Tibial artery (tissue), 4 donors: ENCODE measurements at regions not wholly inside any gene's neighbourhood (a gene's known extent, or its start where the extent isn't known, plus 50 kb on each side); places are given as distances from the start of the nearest gene placed in this dataset.

Source experiments
- DNase-seq, 2 donors: peaks; one replicate each; pipeline ENCODE4 v3.0.0-alpha.2; 2019
- H3K27ac ChIP-seq, 2 donors: fragments of 200-600 bp; sonication (generic) in 1 of 2; 1 replicate in 1 of 2; 2 replicates in 1 of 2; pipeline ENCODE4 v1.5.1; 2018 to 2019; ENCODE audit warnings: mild to moderate bottlenecking in 1 of 2
- H3K27me3 ChIP-seq, 2 donors: fragments of 200-600 bp; sonication (generic) in 1 of 2; one replicate each; pipeline versions ENCODE4 v1.5.1 to v1.6.0; 2016 to 2019
- H3K36me3 ChIP-seq, 3 donors: fragments of 200-600 bp; sonication (generic) in 2 of 3; one replicate each; pipeline ENCODE4 v1.5.1; 2016 to 2019; ENCODE audit warnings: mild to moderate bottlenecking in 2 of 3
- H3K4me1 ChIP-seq, 4 donors: fragments of 200-600 bp; sonication (generic) in 2 of 4; 1 replicate in 3 of 4; 2 replicates in 1 of 4; pipeline ENCODE4 v1.5.1; 2016 to 2019
- H3K4me3 ChIP-seq, 2 donors: fragments of 200-600 bp; sonication (generic) in 1 of 2; 1 replicate in 1 of 2; 2 replicates in 1 of 2; pipeline ENCODE4 v1.5.1; 2018 to 2019; ENCODE audit warnings: mild to moderate bottlenecking in 2 of 2
- H3K9me3 ChIP-seq, 3 donors: fragments of 200-600 bp; sonication (generic) in 1 of 3; one replicate each; pipeline ENCODE4 v1.5.1; 2016 to 2019
- intact Hi-C: fragments of 100-400 bp; cut with DNase I; formaldehyde crosslinking; loops from one replicate; pipeline ENCODE4 v1.15.0; 2023; ENCODE audit warnings: low total_unique reads
- TF ChIP-seq, protein P1 (sequence below), 2 experiments: fragments of 200-600 bp in 1 of 2; fragments of 450-650 bp in 1 of 2; IDR thresholded peaks; one replicate each; pipeline ENCODE4 v1.5.1; 2017 to 2019; ENCODE audit warnings: antibody characterized with exemption in 2 of 2, mild to moderate bottlenecking in 1 of 2, moderate library complexity in 1 of 2

DNA sequence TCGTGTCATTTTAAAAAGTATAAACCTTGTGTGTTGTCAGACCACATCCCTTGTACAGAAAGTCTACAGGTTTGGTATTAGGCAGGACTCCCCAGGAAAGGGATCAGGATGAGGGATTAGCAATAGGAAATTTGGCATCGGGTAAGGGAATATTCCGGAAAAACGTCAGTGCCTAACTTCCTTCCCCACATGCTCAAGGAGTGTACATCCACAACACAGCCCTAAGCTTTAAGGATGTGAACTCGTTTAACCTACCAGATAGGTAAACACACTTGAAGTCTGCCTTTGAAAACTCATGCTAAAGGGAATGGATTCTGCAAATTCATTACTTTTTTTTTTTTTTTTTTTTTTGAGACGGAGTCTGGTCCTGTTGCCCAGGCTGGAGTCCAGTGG lies 194.9 kb downstream of the SKIDA1 start:
- Histone ChIP-seq H3K4me3 (no peak overlapping the region), H3K36me3 (no peaks in the 10 kb centered on the region), H3K4me1 (peaks cover 0 to 23% (median 4%) of the 10 kb centered on the region in 4 donors), H3K27me3 (no peaks in the 10 kb centered on the region), H3K27ac (no peak overlapping the region), H3K9me3 (no peaks in the 10 kb centered on the region)
- TF ChIP-seq, protein P1, sequence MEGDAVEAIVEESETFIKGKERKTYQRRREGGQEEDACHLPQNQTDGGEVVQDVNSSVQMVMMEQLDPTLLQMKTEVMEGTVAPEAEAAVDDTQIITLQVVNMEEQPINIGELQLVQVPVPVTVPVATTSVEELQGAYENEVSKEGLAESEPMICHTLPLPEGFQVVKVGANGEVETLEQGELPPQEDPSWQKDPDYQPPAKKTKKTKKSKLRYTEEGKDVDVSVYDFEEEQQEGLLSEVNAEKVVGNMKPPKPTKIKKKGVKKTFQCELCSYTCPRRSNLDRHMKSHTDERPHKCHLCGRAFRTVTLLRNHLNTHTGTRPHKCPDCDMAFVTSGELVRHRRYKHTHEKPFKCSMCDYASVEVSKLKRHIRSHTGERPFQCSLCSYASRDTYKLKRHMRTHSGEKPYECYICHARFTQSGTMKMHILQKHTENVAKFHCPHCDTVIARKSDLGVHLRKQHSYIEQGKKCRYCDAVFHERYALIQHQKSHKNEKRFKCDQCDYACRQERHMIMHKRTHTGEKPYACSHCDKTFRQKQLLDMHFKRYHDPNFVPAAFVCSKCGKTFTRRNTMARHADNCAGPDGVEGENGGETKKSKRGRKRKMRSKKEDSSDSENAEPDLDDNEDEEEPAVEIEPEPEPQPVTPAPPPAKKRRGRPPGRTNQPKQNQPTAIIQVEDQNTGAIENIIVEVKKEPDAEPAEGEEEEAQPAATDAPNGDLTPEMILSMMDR (IDR thresholded peaks at IDR 0.05), result no peak
- intact Hi-C loops, result no loop called here
- DNase-seq, result no peak

DNA sequence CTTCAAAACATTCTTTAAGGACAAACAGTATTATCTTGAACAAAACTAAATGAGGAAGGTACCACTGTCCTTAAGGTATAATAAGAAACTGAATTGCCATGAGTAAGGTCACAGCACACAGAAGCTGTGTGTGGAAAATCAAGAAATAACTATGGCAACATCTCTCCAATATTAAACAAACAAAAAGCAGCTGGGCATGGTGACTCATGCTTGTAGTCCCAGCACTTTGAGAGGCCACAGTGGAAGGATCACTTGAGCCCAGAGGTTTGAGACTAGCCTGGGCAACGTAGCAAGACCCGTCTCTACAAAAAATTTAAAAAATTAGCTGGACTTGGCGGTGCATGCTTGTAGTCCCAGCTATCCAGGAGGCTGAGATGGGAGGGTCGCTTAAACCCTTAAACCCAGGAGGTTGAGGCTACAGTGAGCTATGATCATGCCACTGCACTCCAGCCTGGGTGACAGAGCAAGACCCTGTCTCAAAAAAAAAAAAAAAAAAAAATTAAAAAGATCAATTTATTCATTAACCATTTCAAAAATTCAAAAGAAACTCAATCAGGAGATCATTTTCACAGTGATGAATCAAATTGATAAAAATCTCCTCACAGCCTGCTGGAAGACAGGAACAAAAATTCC lies 195.4 kb downstream of the SKIDA1 start:
- Histone ChIP-seq H3K4me1 (peaks cover 0 to 17% (median 3%) of the 10 kb centered on the region in 4 donors), H3K27me3 (no peaks in the 10 kb centered on the region), H3K36me3 (no peaks in the 10 kb centered on the region), H3K27ac (no peak overlapping the region), H3K9me3 (no peaks in the 10 kb centered on the region), H3K4me3 (no peak overlapping the region)
- DNase-seq, result peak in 1 of 2 donors; percentile 35
- intact Hi-C loops, result no loop called here
- TF ChIP-seq, protein P1 (IDR thresholded peaks at IDR 0.05), result no peak

DNA sequence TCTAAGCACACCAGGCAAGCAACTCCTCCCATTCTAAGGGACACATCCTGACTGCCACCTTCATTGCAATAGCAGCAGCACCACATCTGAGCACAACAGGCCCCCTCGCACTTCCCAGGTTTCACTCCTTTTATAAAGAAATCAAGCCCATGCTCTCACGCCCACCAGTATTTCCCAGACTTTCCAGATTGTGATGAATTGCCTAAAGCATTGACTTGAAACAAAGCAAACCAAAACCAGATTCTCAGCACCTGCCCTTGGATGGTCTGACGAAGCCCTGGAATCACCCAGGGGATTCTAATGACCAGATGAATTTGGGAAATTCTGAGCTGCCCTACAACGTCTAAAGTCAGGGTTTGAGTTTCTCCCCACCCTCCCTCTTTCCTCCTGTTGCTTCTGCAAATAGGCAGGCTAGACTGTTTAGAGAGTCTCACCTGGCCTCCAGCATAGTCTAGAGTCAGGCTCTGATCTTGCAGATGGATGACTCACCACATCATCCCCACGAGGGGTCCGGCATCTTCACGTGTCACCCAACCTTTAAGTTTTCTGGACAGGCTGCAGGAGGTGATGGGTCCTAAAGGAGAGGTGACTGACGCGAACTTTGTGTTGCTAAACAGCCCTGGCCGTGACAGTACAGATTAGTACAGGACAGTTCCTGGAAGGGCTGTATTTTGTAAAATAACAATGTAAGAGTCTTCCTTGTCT lies 198.0 kb downstream of the SKIDA1 start:
- Histone ChIP-seq H3K27me3 (no peaks in the 10 kb centered on the region), H3K4me3 (no peak overlapping the region), H3K4me1 (peaks cover 0 to 10% (median 0%) of the 10 kb centered on the region in 4 donors), H3K27ac (no peak overlapping the region), H3K36me3 (no peaks in the 10 kb centered on the region), H3K9me3 (no peaks in the 10 kb centered on the region)
- no peak for DNase-seq
- intact Hi-C loops, result no loop called here
- TF ChIP-seq, protein P1 (IDR thresholded peaks at IDR 0.05), result no peak

DNA sequence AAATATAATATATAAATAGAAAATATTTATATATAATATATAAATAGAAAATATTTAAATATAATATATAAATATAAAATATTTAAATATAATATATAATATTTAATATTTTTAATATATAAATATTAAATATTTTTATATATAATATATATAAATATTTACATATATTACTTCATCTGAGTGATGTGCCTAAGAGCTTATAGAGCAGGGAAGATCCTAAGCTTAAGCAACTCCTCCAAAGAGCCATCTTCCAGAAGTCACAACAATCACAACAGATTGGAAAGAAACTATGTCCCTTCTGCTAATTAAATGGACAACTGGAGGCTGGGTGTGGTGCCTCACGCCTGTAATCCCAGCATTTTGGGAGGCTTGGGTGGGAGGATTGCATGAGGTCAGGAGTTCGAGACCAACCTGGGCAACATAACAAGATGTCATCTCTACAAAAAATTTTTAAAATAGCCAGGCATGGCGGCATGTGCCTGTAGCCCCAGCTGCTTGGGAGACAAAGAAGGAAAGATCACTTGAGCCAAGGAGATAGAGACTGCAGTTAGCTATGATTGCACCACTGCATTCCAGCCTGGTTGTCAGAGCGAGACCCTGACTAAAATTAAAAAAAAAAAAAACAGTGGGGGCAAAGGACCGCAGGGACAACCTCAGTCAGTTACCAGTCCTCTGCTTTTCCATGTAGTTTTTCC lies 198.7 kb downstream of the SKIDA1 start:
- Histone ChIP-seq H3K27me3 (no peaks in the 10 kb centered on the region), H3K4me1 (peaks cover 0 to 10% (median 0%) of the 10 kb centered on the region in 4 donors), H3K36me3 (no peaks in the 10 kb centered on the region), H3K27ac (no peak overlapping the region), H3K4me3 (no peak overlapping the region), H3K9me3 (peaks cover 0 to under 1% (median 0%) of the 10 kb centered on the region in 3 donors)
- intact Hi-C loops, result no loop called here
- TF ChIP-seq, protein P1 (IDR thresholded peaks at IDR 0.05), result no peak
- no peak for DNase-seq

DNA sequence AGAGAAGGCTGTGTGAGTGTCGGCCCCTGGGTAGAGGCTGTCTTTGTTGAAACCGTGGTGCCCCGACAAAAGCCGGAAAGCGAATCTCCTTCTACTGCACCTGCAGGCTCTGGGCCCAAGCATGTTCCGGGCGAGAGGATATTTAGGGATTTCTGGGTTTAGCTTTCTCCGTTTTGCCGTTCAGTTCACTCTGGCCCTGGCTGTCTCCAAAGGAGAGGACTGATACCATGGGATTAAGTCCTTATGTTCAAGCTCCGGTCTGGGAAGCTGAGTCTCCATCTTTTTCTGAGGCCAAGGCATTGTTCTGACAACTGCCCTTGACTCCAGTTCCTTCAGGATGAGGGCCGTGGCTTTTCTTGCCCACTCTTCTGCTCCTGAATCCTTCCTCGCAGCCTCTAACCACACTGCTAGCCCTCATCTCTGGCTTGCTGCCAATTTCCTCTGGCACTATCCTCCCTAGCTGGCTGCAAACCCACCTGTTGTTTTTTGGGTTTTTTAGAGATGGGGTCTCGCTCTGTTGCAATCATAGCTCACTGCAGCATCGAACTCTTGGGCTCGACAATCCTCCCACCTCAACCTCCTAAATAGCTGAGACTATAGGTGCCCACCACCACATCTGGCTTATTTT lies 206.8 kb downstream of the SKIDA1 start:
- Histone ChIP-seq H3K4me1 (peaks cover 0 to 21% (median 17%) of the 10 kb centered on the region in 4 donors), H3K27ac (no peak overlapping the region), H3K36me3 (no peaks in the 10 kb centered on the region), H3K9me3 (peaks cover 0 to 5% (median 0%) of the 10 kb centered on the region in 3 donors), H3K4me3 (no peak overlapping the region), H3K27me3 (no peaks in the 10 kb centered on the region)
- no peak for DNase-seq
- intact Hi-C loops, result no loop called here
- TF ChIP-seq, protein P1 (IDR thresholded peaks at IDR 0.05), result no peak
